B cell (primary cell): ENCODE measurements at regions not wholly inside any gene's neighbourhood (a gene's known extent, or its start where the extent isn't known, plus 50 kb on each side); places are given as distances from the start of the nearest gene placed in this dataset.

Experiments used
- ATAC-seq: fragments of 200-7000 bp; cut with Tn5 transposase; one replicate; pipeline ENCODE4 v1.10.0; 2021; ENCODE audit warnings: low read depth, mild to moderate bottlenecking, moderate number of reproducible peaks, moderate library complexity
- CTCF ChIA-PET: fragments of 350-600 bp; sonication (Branson Sonifier 250); formaldehyde crosslinking; loops from one replicate; lab custom pipeline; 2021; ENCODE audit warnings: antibody characterized with exemption, inconsistent platforms; lab: Charles Lee
- POLR2A ChIA-PET: fragments of 350-600 bp; sonication (Branson Sonifier 250); formaldehyde crosslinking; loops from one replicate; lab custom pipeline; 2021; ENCODE audit warnings: antibody characterized with exemption; lab: Charles Lee
- DNase-seq: peaks from one replicate; pipeline ENCODE4 v3.0.0; 2013
- H2AFZ ChIP-seq: 2 replicates; pipeline ENCODE4 v1.6.1; 2012; ENCODE audit warnings: mild to moderate bottlenecking, low read depth, low read length; ENCODE audit not compliant: insufficient read depth, poor library complexity, severe bottlenecking
- H3K27ac ChIP-seq, 2 donors: 1 replicate in 1 of 2; 2 replicates in 1 of 2; pipeline ENCODE4 v1.5.1; 2012 to 2013; ENCODE audit warnings: low read length in 2 of 2, mild to moderate bottlenecking in 2 of 2, moderate library complexity in 1 of 2
- H3K27me3 ChIP-seq, 4 experiments: fragments of 200-600 bp in 1 of 4; sonication (generic) in 1 of 4; replicated peaks in 1 of 4; 1 replicate in 2 of 4; 2 replicates in 2 of 4; pipeline versions ENCODE4 v1.6.1 to v1.7.0; 2013 to 2016; ENCODE audit warnings: low read length in 3 of 4, mild to moderate bottlenecking in 2 of 4, mixed read lengths in 1 of 4, moderate library complexity in 1 of 4; ENCODE audit not compliant: insufficient read depth in 4 of 4, control insufficient read depth in 3 of 4; ENCODE audit errors: control extremely low read depth in 1 of 4
- H3K36me3 ChIP-seq, 2 experiments: replicated peaks in 1 of 2; 1 replicate in 1 of 2; 2 replicates in 1 of 2; pipeline versions ENCODE4 v1.6.1 to v1.7.1; 2013; ENCODE audit warnings: low read length in 1 of 2; ENCODE audit not compliant: insufficient read depth in 2 of 2, control insufficient read depth in 1 of 2; ENCODE audit errors: control extremely low read depth in 1 of 2, extremely low read depth in 1 of 2
- H3K4me1 ChIP-seq, 2 donors: fragments of 200-600 bp in 1 of 2; sonication (generic) in 1 of 2; 1 replicate in 1 of 2; 2 replicates in 1 of 2; pipeline versions ENCODE4 v1.5.1 to v1.6.1; 2013 to 2017; ENCODE audit warnings: low read length in 2 of 2; ENCODE audit not compliant: control insufficient read depth in 2 of 2, insufficient read depth in 2 of 2
- H3K4me2 ChIP-seq: replicated peaks from 2 replicates; pipeline ENCODE3; 2012; ENCODE audit warnings: mild to moderate bottlenecking, low read depth, low read length; ENCODE audit not compliant: poor library complexity, severe bottlenecking
- H3K4me3 ChIP-seq, 5 experiments: fragments of 200-600 bp in 1 of 5; sonication (generic) in 1 of 5; 1 replicate in 3 of 5; 2 replicates in 2 of 5; pipeline versions ENCODE4 v1.5.1 to v1.7.0; 2011 to 2016; ENCODE audit warnings: low read length in 4 of 5, mild to moderate bottlenecking in 4 of 5, low read depth in 2 of 5, control low read depth in 1 of 5, moderate library complexity in 1 of 5; ENCODE audit not compliant: insufficient read depth in 1 of 5; ENCODE audit errors: control extremely low read depth in 1 of 5, extremely low read depth in 1 of 5
- H3K79me2 ChIP-seq: fragments of 200-600 bp; sonication (generic); one replicate; pipeline ENCODE4 v1.6.0; 2016; ENCODE audit warnings: low read length; ENCODE audit not compliant: control insufficient read depth, insufficient read depth
- H3K9ac ChIP-seq: fragments of 200-600 bp; sonication (generic); 2 replicates; pipeline ENCODE4 v1.6.1; 2017; ENCODE audit warnings: mild to moderate bottlenecking, low read length, moderate library complexity
- H3K9me3 ChIP-seq, 3 donors: one replicate each; pipeline versions ENCODE4 v1.6.1 to v1.7.1; 2013; ENCODE audit warnings: low read length in 2 of 3; ENCODE audit not compliant: control insufficient read depth in 2 of 3, insufficient read depth in 1 of 3; ENCODE audit errors: control extremely low read depth in 1 of 3
- H4K20me1 ChIP-seq: 2 replicates; pipeline ENCODE4 v1.6.0; 2012; ENCODE audit warnings: mild to moderate bottlenecking, low read length; ENCODE audit not compliant: insufficient read depth, control insufficient read depth, poor library complexity, severe bottlenecking
- H3K27ac Mint-ChIP-seq: one replicate; pipeline ENCODE4 v1.8.0; 2021; ENCODE audit warnings: mixed read lengths
- H3K27me3 Mint-ChIP-seq: one replicate; pipeline ENCODE4 v1.8.0; 2021; ENCODE audit warnings: mixed read lengths
- H3K4me1 Mint-ChIP-seq: one replicate; pipeline ENCODE4 v1.8.0; 2021; ENCODE audit warnings: mixed read lengths
- H3K4me3 Mint-ChIP-seq: one replicate; pipeline ENCODE4 v1.8.0; 2021; ENCODE audit warnings: mixed read lengths
- H3K9me3 Mint-ChIP-seq: one replicate; pipeline ENCODE4 v1.8.0; 2022; ENCODE audit warnings: mixed read lengths; ENCODE audit not compliant: insufficient read depth
- EZH2 ChIP-seq: IDR thresholded peaks from 2 replicates; pipeline ENCODE4 v1.6.1; 2012; ENCODE audit warnings: borderline replicate concordance, low read depth, mild to moderate bottlenecking, moderate library complexity, low read length; ENCODE audit not compliant: insufficient read depth, poor library complexity, severe bottlenecking
- WGBS: methylation state at CpG from one replicate; pipeline ENCODE4 v1.1.5; 2013; ENCODE audit warnings: missing lambda C conversion rate; ENCODE audit not compliant: insufficient coverage; 5-methylcytosine and 5-hydroxymethylcytosine counted together
- intact Hi-C: fragments of 100-400 bp; cut with micrococcal nuclease; formaldehyde crosslinking; loops from one replicate; pipeline ENCODE4 v1.10.0; 2022
- TF ChIP-seq, protein P1 (sequence below): fragments of 200-600 bp; IDR thresholded peaks from one replicate; pipeline ENCODE4 v1.8.0; 2022; ENCODE audit warnings: antibody characterized with exemption, mild to moderate bottlenecking

DNA sequence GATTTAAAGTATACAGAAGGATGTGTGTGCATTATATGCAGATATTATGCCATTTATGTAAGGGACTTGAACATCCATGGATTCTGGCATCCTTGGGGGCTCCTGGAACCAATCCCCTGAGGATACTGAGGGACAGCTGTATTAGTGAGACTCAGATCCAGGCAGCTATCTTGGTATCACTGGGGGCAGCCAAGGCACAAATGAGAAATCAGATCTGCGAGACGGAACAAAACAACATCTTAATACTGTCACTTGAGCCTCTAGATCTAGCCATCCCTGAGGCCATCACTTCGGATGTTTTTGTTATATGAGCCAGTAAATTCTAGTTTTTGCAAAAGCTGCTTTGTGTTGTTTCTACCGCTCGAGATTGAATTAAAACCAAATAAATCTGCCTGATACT lies 175.1 kb upstream of the SFSWAP start:
- TF ChIP-seq, protein P1, sequence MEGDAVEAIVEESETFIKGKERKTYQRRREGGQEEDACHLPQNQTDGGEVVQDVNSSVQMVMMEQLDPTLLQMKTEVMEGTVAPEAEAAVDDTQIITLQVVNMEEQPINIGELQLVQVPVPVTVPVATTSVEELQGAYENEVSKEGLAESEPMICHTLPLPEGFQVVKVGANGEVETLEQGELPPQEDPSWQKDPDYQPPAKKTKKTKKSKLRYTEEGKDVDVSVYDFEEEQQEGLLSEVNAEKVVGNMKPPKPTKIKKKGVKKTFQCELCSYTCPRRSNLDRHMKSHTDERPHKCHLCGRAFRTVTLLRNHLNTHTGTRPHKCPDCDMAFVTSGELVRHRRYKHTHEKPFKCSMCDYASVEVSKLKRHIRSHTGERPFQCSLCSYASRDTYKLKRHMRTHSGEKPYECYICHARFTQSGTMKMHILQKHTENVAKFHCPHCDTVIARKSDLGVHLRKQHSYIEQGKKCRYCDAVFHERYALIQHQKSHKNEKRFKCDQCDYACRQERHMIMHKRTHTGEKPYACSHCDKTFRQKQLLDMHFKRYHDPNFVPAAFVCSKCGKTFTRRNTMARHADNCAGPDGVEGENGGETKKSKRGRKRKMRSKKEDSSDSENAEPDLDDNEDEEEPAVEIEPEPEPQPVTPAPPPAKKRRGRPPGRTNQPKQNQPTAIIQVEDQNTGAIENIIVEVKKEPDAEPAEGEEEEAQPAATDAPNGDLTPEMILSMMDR = no peak
- no peak for TF ChIP-seq EZH2
- no peak overlapping the region for H3K4me3 ChIP-seq
- H3K27me3 Mint-ChIP-seq = peaks cover 19% of the 10 kb centered on the region
- CTCF ChIA-PET = no interaction called here
- H2AFZ ChIP-seq = no peak overlapping the region
- DNase-seq (no peak), ATAC-seq (no peak)
- H3K4me2 ChIP-seq = no peak overlapping the region
- no peaks in the 10 kb centered on the region for H4K20me1 ChIP-seq
- peaks cover 0 to 7% (median 0%) of the 10 kb centered on the region in 3 donors for H3K9me3 ChIP-seq
- POLR2A ChIA-PET = no interaction called here
- H3K4me1 ChIP-seq = no peaks in the 10 kb centered on the region
- no peaks in the 10 kb centered on the region for H3K79me2 ChIP-seq
- H3K27ac ChIP-seq = no peak overlapping the region
- no peaks in the 10 kb centered on the region for H3K9me3 Mint-ChIP-seq
- no peak overlapping the region for H3K27ac Mint-ChIP-seq
- no peaks in the 10 kb centered on the region for H3K4me1 Mint-ChIP-seq
- H3K27me3 ChIP-seq = peaks cover 0 to 5% (median 3%) of the 10 kb centered on the region in 4 experiments
- no peak overlapping the region for H3K4me3 Mint-ChIP-seq
- intact Hi-C loops = no loop called here
- H3K36me3 ChIP-seq = no peaks in the 10 kb centered on the region
- no peak overlapping the region for H3K9ac ChIP-seq
- WGBS = 92% methylated on average over 2 of the region's 5 CpGs

DNA sequence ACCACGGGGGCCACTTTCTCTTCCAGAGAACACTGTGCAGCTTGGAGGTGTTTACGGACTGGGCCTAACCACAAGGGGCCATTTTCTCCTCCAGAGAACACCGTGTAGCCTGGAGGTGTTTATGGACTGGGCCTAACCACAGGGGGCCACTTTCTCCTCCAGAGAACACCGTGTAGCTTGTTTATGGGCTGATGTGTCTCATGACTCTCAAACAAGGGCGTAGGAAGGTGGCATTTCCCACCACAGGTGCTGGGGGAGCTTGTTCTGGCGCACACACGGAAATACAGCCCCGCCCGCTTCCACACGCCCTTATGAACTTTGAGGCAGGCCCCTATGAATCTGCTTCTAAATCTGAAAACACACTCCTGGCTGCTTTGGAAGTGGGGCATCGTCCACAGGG lies 174.6 kb upstream of the SFSWAP start:
- POLR2A ChIA-PET = no interaction called here
- Histone ChIP-seq H3K4me2 (no peak overlapping the region), H3K27me3 (peaks cover 0 to 5% (median 3%) of the 10 kb centered on the region in 4 experiments), H3K79me2 (no peaks in the 10 kb centered on the region), H3K4me1 (no peaks in the 10 kb centered on the region), H2AFZ (no peak overlapping the region), H3K9me3 (peaks cover 0 to 10% (median 0%) of the 10 kb centered on the region in 3 donors), H4K20me1 (no peaks in the 10 kb centered on the region), H3K9ac (no peak overlapping the region), H3K4me3 (no peak overlapping the region), H3K36me3 (no peaks in the 10 kb centered on the region), H3K27ac (no peak overlapping the region)
- DNase-seq (no peak), ATAC-seq (no peak)
- intact Hi-C loops = no loop called here
- Mint-ChIP-seq H3K27ac (no peak overlapping the region), H3K9me3 (no peaks in the 10 kb centered on the region), H3K4me1 (no peaks in the 10 kb centered on the region), H3K27me3 (peaks cover 15% of the 10 kb centered on the region), H3K4me3 (no peak overlapping the region)
- TF ChIP-seq EZH2 = no peak
- TF ChIP-seq, protein P1 = no peak
- CTCF ChIA-PET = no interaction called here
- 60% methylated on average over 6 of the region's 11 CpGs for WGBS
